ENCODE measurements at regions not wholly inside any gene's neighbourhood (a gene's known extent, or its start where the extent isn't known, plus 50 kb on each side); places are given as distances from the start of the nearest gene placed in this dataset.

DNA sequence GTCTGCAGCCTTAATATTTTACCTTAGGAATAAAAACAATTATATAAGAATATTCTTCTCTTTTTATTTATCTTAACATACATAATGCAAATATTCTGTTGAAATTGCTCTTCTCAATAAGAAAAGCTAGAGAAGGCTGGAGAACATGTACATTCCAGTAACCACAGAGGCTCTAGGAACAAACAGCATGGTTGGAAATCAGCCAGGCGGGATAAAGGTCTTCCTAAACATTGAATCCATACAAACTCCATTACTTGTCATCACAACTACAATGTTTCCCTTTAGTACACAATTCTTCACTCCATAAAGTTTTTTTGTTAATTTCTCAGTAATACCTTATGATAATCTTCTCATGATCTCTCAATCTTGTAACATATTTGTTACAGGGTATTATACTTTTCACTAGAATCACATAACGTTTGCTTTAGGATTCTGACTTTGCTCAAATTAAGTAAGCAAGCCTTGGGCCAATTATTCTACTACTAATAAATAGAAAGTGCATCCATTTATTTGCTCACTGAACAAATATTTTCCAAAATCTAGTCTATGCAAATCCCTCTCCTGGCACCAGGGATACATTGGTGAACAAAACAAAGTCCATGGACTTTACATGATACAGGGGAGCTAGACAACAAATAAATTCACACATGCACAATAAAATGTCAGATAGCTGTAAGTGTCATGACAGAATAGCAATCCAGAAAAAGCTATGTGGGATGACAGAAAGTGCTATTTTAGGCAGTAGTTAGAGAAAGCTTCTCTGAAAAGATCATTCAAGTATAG lies 237.5 kb upstream of the TMTC1 start:
- 55 to 88% methylated on average over 2 of the region's 2 CpGs for WGBS, 2 donors (ENCODE audit: low coverage in 1 of 2)
- no peaks in the 10 kb centered on the region for H3K4me1 ChIP-seq
- H3K27ac ChIP-seq: no peak overlapping the region
- no peak for ATAC-seq
- no peaks in the 10 kb centered on the region for H3K36me3 ChIP-seq
- H3K4me3 ChIP-seq: no peak overlapping the region
- TF ChIP-seq, protein P1, sequence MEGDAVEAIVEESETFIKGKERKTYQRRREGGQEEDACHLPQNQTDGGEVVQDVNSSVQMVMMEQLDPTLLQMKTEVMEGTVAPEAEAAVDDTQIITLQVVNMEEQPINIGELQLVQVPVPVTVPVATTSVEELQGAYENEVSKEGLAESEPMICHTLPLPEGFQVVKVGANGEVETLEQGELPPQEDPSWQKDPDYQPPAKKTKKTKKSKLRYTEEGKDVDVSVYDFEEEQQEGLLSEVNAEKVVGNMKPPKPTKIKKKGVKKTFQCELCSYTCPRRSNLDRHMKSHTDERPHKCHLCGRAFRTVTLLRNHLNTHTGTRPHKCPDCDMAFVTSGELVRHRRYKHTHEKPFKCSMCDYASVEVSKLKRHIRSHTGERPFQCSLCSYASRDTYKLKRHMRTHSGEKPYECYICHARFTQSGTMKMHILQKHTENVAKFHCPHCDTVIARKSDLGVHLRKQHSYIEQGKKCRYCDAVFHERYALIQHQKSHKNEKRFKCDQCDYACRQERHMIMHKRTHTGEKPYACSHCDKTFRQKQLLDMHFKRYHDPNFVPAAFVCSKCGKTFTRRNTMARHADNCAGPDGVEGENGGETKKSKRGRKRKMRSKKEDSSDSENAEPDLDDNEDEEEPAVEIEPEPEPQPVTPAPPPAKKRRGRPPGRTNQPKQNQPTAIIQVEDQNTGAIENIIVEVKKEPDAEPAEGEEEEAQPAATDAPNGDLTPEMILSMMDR (IDR thresholded peaks at IDR 0.05): no peak
- TF ChIP-seq EP300 (IDR thresholded peaks at IDR 0.05): no peak
- no peak for TF ChIP-seq POLR2AphosphoS5 (IDR thresholded peaks at IDR 0.05)
- TF ChIP-seq POLR2A (IDR thresholded peaks at IDR 0.05): no peak
- no peaks in the 10 kb centered on the region for H3K27me3 ChIP-seq
- no peaks in the 10 kb centered on the region for H3K9me3 ChIP-seq

DNA sequence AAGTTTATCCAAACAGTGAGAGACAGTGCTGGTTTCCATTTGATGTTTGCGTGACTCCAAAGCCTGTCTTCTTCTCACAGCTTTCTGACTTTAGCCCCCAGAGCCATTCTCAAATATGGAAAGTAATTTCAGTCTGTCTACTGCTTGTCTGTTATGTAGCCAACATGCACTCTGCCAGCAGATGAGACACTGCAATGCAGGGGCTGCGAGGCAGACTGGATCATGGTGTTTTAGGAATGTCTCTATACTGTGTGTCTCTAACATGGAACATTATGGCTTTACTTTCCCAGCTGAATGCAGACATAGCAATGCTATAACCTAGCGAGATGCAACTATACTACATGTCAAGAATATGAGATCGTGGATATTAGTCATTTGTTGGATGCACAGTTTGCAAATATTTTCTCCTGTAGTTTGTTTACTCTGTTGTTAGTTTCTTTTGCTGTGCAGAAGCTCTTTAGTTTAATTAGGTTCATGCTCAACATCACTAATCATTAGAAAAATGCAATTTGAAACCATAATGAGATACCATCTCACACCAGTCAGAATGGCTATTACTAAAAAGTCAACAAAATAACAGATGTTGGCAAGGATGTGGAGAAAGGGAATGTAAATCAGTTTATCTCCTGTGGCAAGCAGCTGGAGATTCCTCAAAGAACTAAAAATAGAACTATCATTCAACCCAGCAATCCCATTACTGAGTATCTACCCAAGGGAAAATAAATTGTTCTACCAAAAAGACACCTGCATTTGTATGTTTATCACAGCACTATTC lies 235.8 kb upstream of the TMTC1 start:
- Histone ChIP-seq H3K27me3 (no peaks in the 10 kb centered on the region), H3K4me1 (no peaks in the 10 kb centered on the region), H3K9me3 (no peaks in the 10 kb centered on the region), H3K27ac (no peak overlapping the region), H3K36me3 (no peaks in the 10 kb centered on the region), H3K4me3 (no peak overlapping the region)
- WGBS, 2 donors (ENCODE audit: low coverage in 1 of 2): 64 to 75% methylated on average over 3 to 4 of the region's 4 CpGs
- TF ChIP-seq POLR2A (IDR thresholded peaks at IDR 0.05): no peak
- no peak for TF ChIP-seq POLR2AphosphoS5 (IDR thresholded peaks at IDR 0.05)
- TF ChIP-seq, protein P1 (IDR thresholded peaks at IDR 0.05): no peak
- TF ChIP-seq EP300 (IDR thresholded peaks at IDR 0.05): no peak
- ATAC-seq: no peak

DNA sequence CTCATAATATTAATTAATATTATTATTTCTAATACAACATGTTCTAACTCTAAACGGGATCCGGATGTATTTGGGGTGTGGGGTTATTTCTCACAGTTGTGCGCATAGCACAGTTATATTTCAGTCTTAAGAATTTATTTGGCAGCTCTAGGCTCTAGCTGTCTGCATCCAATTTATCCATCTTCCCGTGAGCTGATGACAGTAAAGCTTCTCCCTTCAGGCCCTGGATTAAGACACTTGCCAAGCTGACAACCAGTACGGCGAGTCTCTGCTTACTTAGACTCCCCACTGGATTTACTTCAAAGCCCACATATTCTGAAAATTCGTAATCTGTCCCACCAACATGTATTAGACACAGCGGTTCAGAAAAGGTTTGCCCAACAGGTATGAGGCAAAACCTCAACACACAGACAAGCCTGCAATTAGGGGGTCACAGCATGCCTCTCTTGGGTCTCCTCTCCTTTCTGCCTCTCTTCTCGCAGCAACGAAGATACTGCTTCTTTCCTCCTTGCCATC lies 232.9 kb upstream of the TMTC1 start:
- Histone ChIP-seq H3K36me3 (no peaks in the 10 kb centered on the region), H3K4me3 (no peak overlapping the region), H3K9me3 (no peaks in the 10 kb centered on the region), H3K27ac (no peak overlapping the region), H3K27me3 (no peaks in the 10 kb centered on the region), H3K4me1 (no peaks in the 10 kb centered on the region)
- TF ChIP-seq POLR2AphosphoS5 (IDR thresholded peaks at IDR 0.05) (no peak), POLR2A (IDR thresholded peaks at IDR 0.05) (no peak), EP300 (IDR thresholded peaks at IDR 0.05) (no peak)
- TF ChIP-seq, protein P1 (IDR thresholded peaks at IDR 0.05): no peak
- WGBS, 2 donors (ENCODE audit: low coverage in 1 of 2): 61 to 83% methylated on average over 2 to 10 of the region's 10 CpGs
- no peak for ATAC-seq

DNA sequence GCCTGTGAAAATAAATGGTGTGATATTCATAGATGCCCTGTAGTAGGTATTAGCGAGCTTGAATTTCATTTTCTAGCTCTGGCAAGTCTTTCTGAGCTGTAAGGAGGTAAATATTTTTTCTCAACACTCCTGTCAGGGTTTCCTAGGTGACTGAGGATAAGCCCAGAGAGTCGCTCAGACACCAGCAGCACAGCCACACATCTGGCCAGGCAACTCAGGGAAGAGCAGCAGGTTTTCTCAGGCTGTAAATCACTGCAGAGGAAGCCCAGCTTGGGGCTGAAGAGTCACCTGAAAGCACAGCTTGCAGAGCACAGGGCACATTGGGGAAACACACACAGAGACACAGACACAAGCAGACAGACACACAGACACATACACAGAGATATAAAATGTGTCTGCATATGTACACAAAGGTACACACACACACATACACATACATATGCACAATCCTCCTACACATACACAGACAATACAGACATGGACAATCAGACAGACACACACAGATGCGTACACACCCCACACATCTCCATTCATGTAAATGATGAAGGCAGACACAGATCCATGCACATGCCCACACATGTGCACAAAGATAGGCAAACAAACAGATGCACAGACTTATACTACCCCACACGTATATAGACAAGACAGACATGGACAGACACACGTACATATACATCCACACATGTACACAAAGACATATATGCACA lies 232.0 kb upstream of the TMTC1 start:
- ATAC-seq: no peak

More for the DNA sequence above, 232.0 kb upstream of the TMTC1 start:
- no peaks in the 10 kb centered on the region for H3K4me1 ChIP-seq
- H3K36me3 ChIP-seq: no peaks in the 10 kb centered on the region
- H3K27ac ChIP-seq: no peak overlapping the region
- no peak for TF ChIP-seq POLR2AphosphoS5 (IDR thresholded peaks at IDR 0.05)
- no peak for TF ChIP-seq EP300 (IDR thresholded peaks at IDR 0.05)
- TF ChIP-seq, protein P1 (IDR thresholded peaks at IDR 0.05): no peak
- TF ChIP-seq POLR2A (IDR thresholded peaks at IDR 0.05): no peak
- no peak overlapping the region for H3K4me3 ChIP-seq
- H3K27me3 ChIP-seq: no peaks in the 10 kb centered on the region
- 73 to 83% methylated on average over 3 to 5 of the region's 5 CpGs for WGBS, 2 donors (ENCODE audit: low coverage in 1 of 2)
- H3K9me3 ChIP-seq: no peaks in the 10 kb centered on the region

Data from gastroesophageal sphincter (tissue), 4 donors.